Psoas muscle (tissue), 7 donors: ENCODE measurements at regions not wholly inside any gene's neighbourhood (a gene's known extent, or its start where the extent isn't known, plus 50 kb on each side); places are given as distances from the start of the nearest gene placed in this dataset.

ENCODE experiments used
- ATAC-seq, 4 donors: fragments of 200-7000 bp; cut with Tn5 transposase; one replicate each; pipeline ENCODE4 v1.9.1; 2020; ENCODE audit warnings: moderate library complexity in 3 of 4, mild to moderate bottlenecking in 2 of 4
- DNase-seq, 2 donors: peaks; one replicate each; pipeline ENCODE4 v3.0.0-alpha.2; 2020
- H3K27ac ChIP-seq: fragments of 200-600 bp; one replicate; pipeline ENCODE4 v1.8.0; 2022
- H3K27me3 ChIP-seq, 3 donors: fragments of 200-600 bp in 1 of 3; one replicate each; pipeline versions ENCODE4 v1.6.1 to v1.8.0; 2013 to 2022; ENCODE audit warnings: low read length in 2 of 3, mild to moderate bottlenecking in 2 of 3, moderate library complexity in 1 of 3; ENCODE audit not compliant: insufficient read depth in 3 of 3
- H3K36me3 ChIP-seq, 2 donors: fragments of 200-600 bp in 1 of 2; one replicate each; pipeline versions ENCODE4 v1.6.1 to v1.8.0; 2013 to 2022; ENCODE audit warnings: low read depth in 1 of 2, mild to moderate bottlenecking in 1 of 2, moderate library complexity in 1 of 2; ENCODE audit not compliant: insufficient read depth in 1 of 2
- H3K4me1 ChIP-seq: fragments of 200-600 bp; one replicate; pipeline ENCODE4 v1.8.0; 2022
- H3K4me3 ChIP-seq: fragments of 200-600 bp; one replicate; pipeline ENCODE4 v1.8.0; 2022; ENCODE audit warnings: mild to moderate bottlenecking
- H3K9me3 ChIP-seq: fragments of 200-600 bp; one replicate; pipeline ENCODE4 v1.8.0; 2022
- WGBS, 3 donors: extraction: QIAGEN DNeasy Blood & Tissue Kit; methylation state at CpG; one replicate each; pipeline versions ENCODE4 v1.1.6 to v1.1.7; 2013; 5-methylcytosine and 5-hydroxymethylcytosine counted together
- intact Hi-C, 2 donors: fragments of 100-400 bp; cut with DNase I; formaldehyde crosslinking; loops; one replicate each; pipeline versions ENCODE4 v1.11.0 to v1.14.2; 2022
- TF ChIP-seq, protein P1 (sequence below): fragments of 200-600 bp; IDR thresholded peaks from one replicate; pipeline ENCODE4 v1.8.0; 2022; ENCODE audit warnings: antibody characterized with exemption
- donor health status: healthy with polysubstance abuse.
- donor health status: DM: no; HTN: no; CAD: no; lungs with moderate emphysema.
- donor health status: Bipolar disorder and iron deficiency.
- donor health status: healthy.
- donor health status: DM: yes; HTN: yes; CAD: no.
- donor health status: DM: no; HTN: no; CAD: no.
- donor health status: DM: yes; HTN: yes; CAD: no.

DNA sequence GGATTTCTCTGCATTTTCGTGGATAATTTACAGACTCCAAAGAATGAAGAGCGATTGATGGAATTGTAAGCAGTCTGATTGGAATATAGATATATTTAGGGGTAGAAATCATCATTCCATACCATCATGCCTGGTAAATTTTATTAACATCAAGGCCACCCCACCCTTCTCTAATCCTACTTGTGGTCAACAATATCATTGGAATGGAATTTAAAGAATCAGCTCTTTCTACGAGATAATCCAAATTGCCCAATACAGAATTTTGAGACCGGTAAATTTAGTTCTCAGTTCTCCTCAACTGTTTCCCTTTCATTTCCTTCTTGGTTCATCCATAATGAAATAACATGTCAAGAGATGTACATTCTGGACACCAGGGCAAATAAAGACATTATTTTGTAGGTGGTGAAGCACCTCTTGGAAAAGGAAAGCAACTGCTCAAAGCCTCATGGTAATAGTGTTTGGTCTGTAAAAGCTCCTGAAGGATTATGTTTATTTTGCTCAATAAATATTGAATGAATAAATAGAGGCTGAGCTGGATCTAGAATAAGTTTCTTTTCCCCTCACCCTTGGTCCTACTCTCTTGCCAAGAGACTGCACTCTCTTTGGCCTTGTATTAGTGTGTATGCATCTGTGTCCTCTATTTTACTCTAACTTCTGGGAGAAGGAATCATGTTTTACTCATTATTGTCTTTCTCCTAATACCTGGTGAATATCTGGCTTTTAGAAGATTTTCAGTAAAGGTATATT is 133.7 kb upstream of the BCL6 start:
- no peak for ATAC-seq
- WGBS, 3 donors = 82 to 86% (median 84%) methylated on average over 4 of the region's 4 CpGs
- DNase-seq = no peak
- H3K27me3 ChIP-seq = no peaks in the 10 kb centered on the region
- intact Hi-C loops = no loop called here
- TF ChIP-seq, protein P1, sequence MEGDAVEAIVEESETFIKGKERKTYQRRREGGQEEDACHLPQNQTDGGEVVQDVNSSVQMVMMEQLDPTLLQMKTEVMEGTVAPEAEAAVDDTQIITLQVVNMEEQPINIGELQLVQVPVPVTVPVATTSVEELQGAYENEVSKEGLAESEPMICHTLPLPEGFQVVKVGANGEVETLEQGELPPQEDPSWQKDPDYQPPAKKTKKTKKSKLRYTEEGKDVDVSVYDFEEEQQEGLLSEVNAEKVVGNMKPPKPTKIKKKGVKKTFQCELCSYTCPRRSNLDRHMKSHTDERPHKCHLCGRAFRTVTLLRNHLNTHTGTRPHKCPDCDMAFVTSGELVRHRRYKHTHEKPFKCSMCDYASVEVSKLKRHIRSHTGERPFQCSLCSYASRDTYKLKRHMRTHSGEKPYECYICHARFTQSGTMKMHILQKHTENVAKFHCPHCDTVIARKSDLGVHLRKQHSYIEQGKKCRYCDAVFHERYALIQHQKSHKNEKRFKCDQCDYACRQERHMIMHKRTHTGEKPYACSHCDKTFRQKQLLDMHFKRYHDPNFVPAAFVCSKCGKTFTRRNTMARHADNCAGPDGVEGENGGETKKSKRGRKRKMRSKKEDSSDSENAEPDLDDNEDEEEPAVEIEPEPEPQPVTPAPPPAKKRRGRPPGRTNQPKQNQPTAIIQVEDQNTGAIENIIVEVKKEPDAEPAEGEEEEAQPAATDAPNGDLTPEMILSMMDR = no peak
- no peaks in the 10 kb centered on the region for H3K4me1 ChIP-seq
- no peaks in the 10 kb centered on the region for H3K36me3 ChIP-seq
- H3K4me3 ChIP-seq = no peak overlapping the region
- H3K27ac ChIP-seq = no peak overlapping the region
- H3K9me3 ChIP-seq = no peaks in the 10 kb centered on the region

DNA sequence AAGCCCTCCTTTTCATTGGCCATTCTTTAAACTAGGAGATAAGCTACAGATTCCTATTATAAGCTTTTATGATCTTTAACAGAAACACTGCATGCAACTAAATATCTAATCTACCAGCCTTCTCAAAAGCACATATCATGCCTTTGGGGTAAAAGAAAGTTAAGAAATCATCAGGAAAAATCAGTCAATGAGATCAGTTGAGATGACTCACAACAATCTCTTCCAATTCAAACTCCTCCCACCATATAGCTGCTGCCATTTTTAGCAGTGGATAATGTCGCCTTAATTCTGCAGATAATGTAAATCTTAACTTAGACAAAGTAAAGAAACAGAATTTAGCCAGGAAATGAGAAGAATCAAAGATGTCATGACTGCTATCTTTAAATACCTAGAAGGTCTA is 135.2 kb upstream of the BCL6 start:
- H3K27ac ChIP-seq = no peak overlapping the region
- no peaks in the 10 kb centered on the region for H3K4me1 ChIP-seq
- TF ChIP-seq, protein P1 = no peak
- no peaks in the 10 kb centered on the region for H3K27me3 ChIP-seq
- 85 to 89% (median 88%) methylated on average over 1 of the region's 1 CpG for WGBS, 3 donors
- intact Hi-C loops = no loop called here
- no peaks in the 10 kb centered on the region for H3K9me3 ChIP-seq
- ATAC-seq = no peak
- DNase-seq = no peak
- no peak overlapping the region for H3K4me3 ChIP-seq
- H3K36me3 ChIP-seq = no peaks in the 10 kb centered on the region

DNA sequence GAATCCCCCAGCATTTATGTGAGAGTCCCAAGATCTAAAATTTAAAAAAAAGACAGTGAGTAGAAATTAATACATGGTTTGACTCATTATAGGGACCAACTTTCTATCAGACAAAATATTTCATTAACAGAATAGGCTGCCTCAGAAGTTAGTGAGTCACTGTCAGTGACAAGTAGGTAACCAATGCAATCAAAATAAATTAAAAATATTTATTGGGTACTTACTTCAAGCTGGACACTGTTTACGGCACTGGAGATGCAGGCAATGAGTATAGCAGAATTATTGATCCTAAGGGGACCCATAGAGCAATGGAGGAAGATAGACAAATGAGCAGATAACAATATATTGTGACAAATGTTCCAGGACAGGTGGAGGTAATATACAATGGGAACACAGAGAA is 135.6 kb upstream of the BCL6 start:
- no peaks in the 10 kb centered on the region for H3K4me1 ChIP-seq
- intact Hi-C loops = no loop called here
- no peaks in the 10 kb centered on the region for H3K27me3 ChIP-seq
- TF ChIP-seq, protein P1 = no peak
- no peaks in the 10 kb centered on the region for H3K9me3 ChIP-seq
- 92 to 94% (median 93%) methylated on average over 1 of the region's 1 CpG for WGBS, 3 donors
- H3K36me3 ChIP-seq = no peaks in the 10 kb centered on the region
- H3K27ac ChIP-seq = no peak overlapping the region
- ATAC-seq (no peak), DNase-seq (no peak)
- no peak overlapping the region for H3K4me3 ChIP-seq

DNA sequence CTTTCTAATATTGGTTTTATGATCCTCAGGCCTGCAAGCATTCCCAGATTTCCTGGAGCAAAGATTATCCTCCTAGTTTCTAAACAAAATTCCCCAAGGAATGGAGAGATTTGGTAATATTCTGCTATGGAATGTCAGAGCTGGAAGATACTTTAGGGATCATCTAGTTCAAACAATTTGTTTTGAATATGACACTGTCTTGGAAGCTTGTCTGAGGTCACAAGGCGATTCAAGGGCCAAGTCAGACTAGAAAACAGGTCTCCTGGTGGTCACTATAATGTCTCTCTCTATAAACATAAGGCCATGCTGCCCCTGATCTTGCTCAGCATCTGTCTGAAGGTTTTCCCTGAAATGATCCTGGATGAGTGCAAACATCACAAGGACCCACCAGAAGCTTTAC is 143.4 kb upstream of the BCL6 start:
- no peaks in the 10 kb centered on the region for H3K27me3 ChIP-seq
- ATAC-seq (peak in 3 of 4 donors; percentile 27 to 74 (median 31)), DNase-seq (no peak)
- 76 to 89% (median 77%) methylated on average over 1 of the region's 1 CpG for WGBS, 3 donors
- H3K9me3 ChIP-seq = no peaks in the 10 kb centered on the region
- peaks cover 4% of the 10 kb centered on the region for H3K4me1 ChIP-seq
- intact Hi-C loops = no loop called here
- H3K27ac ChIP-seq = no peak overlapping the region
- H3K4me3 ChIP-seq = no peak overlapping the region
- no peaks in the 10 kb centered on the region for H3K36me3 ChIP-seq
- TF ChIP-seq, protein P1 = no peak

DNA sequence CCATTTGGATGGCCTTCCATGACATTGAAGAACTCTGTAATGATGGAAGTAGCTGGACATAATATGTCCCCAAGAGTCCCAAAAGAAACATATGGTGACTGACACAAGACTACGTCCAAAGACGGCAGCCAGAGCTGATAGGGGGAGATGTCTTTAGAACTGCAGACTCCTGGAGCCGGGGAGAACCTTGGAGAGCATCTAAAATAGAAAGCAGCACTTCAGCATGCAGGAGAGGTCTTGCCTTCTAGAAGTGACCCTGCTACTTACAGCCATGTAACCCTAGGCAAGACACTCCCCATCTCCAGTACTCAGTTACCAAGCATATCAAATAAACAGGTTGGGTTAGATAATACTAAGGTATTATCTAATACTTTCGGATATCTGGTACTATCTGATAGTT is 143.8 kb upstream of the BCL6 start:
- Histone ChIP-seq H3K27me3 (no peaks in the 10 kb centered on the region), H3K27ac (no peak overlapping the region), H3K4me1 (peaks cover 4% of the 10 kb centered on the region), H3K36me3 (no peaks in the 10 kb centered on the region), H3K4me3 (no peak overlapping the region), H3K9me3 (no peaks in the 10 kb centered on the region)
- intact Hi-C loops = no loop called here
- TF ChIP-seq, protein P1 = no peak
- DNase-seq (no peak), ATAC-seq (peak in 2 of 4 donors; percentile 27 to 29)
- 83 to 89% (median 86%) methylated on average over 4 of the region's 4 CpGs for WGBS, 3 donors
